Endothelial cell of umbilical vein (primary cell): ENCODE measurements at regions not wholly inside any gene's neighbourhood (a gene's known extent, or its start where the extent isn't known, plus 50 kb on each side); places are given as distances from the start of the nearest gene placed in this dataset.

Source experiments
- BruUV-seq: library from RNA; stranded (reverse); fragments of 400-500 nt; replicated peaks from 2 replicates; lab custom pipeline; 2021; lab: Mats Ljungman, UMichigan
- CTCF ChIA-PET: fragments of 300-600, 350-600 bp; sonication (Branson Sonifier 250); formaldehyde crosslinking; loops from one replicate; lab custom pipeline; 2021; ENCODE audit warnings: antibody characterized with exemption, inconsistent platforms; lab: Charles Lee
- POLR2A ChIA-PET: fragments of 300-600, 350-600 bp; sonication (Branson Sonifier 250); formaldehyde crosslinking; loops from one replicate; lab custom pipeline; 2021; ENCODE audit warnings: antibody characterized with exemption, inconsistent platforms; lab: Charles Lee
- DNase-seq: peaks from one replicate; pipeline ENCODE4 v3.0.0-alpha.2; 2011; ENCODE audit warnings: low read depth, low spot score
- FAIRE-seq: peaks from 2 replicates; lab custom pipeline; 2011; peaks lifted over from hg19 to GRCh38; lab: Jason Lieb, UNC
- H2AFZ ChIP-seq: 2 replicates; pipeline ENCODE4 v1.6.0; 2012; ENCODE audit warnings: low read depth, low read length, control low read depth, inconsistent platforms
- H3K27ac ChIP-seq: 2 replicates; pipeline ENCODE4 v1.5.1; 2011; ENCODE audit warnings: low read depth, mild to moderate bottlenecking, control low read depth, low read length, moderate library complexity; ENCODE audit not compliant: insufficient read depth
- H3K27me3 ChIP-seq, 2 experiments: 2 replicates each; pipeline versions ENCODE4 v1.6.0 to v1.6.1; 2011; ENCODE audit warnings: low read length in 2 of 2, mixed read lengths in 1 of 2; ENCODE audit not compliant: control insufficient read depth in 2 of 2, insufficient read depth in 2 of 2
- H3K36me3 ChIP-seq, 2 experiments: 2 replicates in 1 of 2; 3 replicates in 1 of 2; pipeline ENCODE4 v1.5.1; 2011; ENCODE audit warnings: low read length in 2 of 2, mild to moderate bottlenecking in 1 of 2, moderate library complexity in 1 of 2; ENCODE audit not compliant: control insufficient read depth in 2 of 2, insufficient read depth in 2 of 2; ENCODE audit errors: extremely low read depth in 1 of 2
- H3K4me1 ChIP-seq: 3 replicates; pipeline ENCODE4 v1.5.1; 2011; ENCODE audit warnings: mild to moderate bottlenecking, low read length; ENCODE audit not compliant: control insufficient read depth, insufficient read depth; ENCODE audit errors: extremely low read depth
- H3K4me2 ChIP-seq: 2 replicates; pipeline ENCODE4 v1.6.1; 2011; ENCODE audit warnings: low read length, control low read depth, mixed read lengths; ENCODE audit not compliant: insufficient read depth
- H3K4me3 ChIP-seq, 3 experiments: fragments of 200-600 bp in 1 of 3; sonication (generic), shearing (Covaris generic) in 1 of 3; replicated peaks in 1 of 3; 2 replicates each; pipeline ENCODE4 v1.5.1; 2011 to 2016; ENCODE audit warnings: control low read depth in 3 of 3, low read length in 3 of 3, mild to moderate bottlenecking in 2 of 3, inconsistent platforms in 1 of 3, low read depth in 1 of 3, moderate library complexity in 1 of 3; ENCODE audit not compliant: insufficient read depth in 1 of 3
- H3K79me2 ChIP-seq: 2 replicates; pipeline ENCODE4 v1.6.0; 2012; ENCODE audit warnings: low read length, inconsistent platforms; ENCODE audit not compliant: control insufficient read depth, insufficient read depth
- H3K9ac ChIP-seq: replicated peaks from 2 replicates; pipeline ENCODE3; 2011; ENCODE audit warnings: low read length, control low read depth; ENCODE audit not compliant: insufficient read depth; ENCODE audit errors: extremely low read depth
- H3K9me1 ChIP-seq: replicated peaks from 3 replicates; pipeline ENCODE4 v1.6.0; 2011; ENCODE audit warnings: mild to moderate bottlenecking, low read length; ENCODE audit not compliant: control insufficient read depth, insufficient read depth; ENCODE audit errors: extremely low read depth
- H3K9me3 ChIP-seq: replicated peaks from 2 replicates; pipeline ENCODE4 v1.5.1; 2012; ENCODE audit warnings: low read length, inconsistent platforms; ENCODE audit not compliant: control insufficient read depth, insufficient read depth
- H4K20me1 ChIP-seq: replicated peaks from 2 replicates; pipeline ENCODE3; 2011; ENCODE audit warnings: mild to moderate bottlenecking, low read length; ENCODE audit not compliant: control insufficient read depth, insufficient read depth; ENCODE audit errors: extremely low read depth
- EZH2 ChIP-seq: IDR thresholded peaks from 2 replicates; pipeline ENCODE4 v1.6.1; 2012; ENCODE audit warnings: borderline replicate concordance, low read depth, mild to moderate bottlenecking, moderate library complexity, low read length, inconsistent platforms; ENCODE audit not compliant: severe bottlenecking
- FOS ChIP-seq: IDR thresholded peaks from 2 replicates; pipeline ENCODE4 v1.6.1; 2011; ENCODE audit warnings: mild to moderate bottlenecking, low read length, moderate library complexity, borderline replicate concordance; ENCODE audit not compliant: insufficient read depth
- GATA2 ChIP-seq: IDR thresholded peaks from 2 replicates; pipeline ENCODE4 v1.7.0; 2011; ENCODE audit warnings: low read depth, mild to moderate bottlenecking, moderate library complexity, mixed read lengths, low read length; ENCODE audit not compliant: insufficient read length, insufficient read depth
- JUN ChIP-seq: IDR thresholded peaks from 2 replicates; pipeline ENCODE4 v1.6.1; 2011; ENCODE audit warnings: borderline replicate concordance, low read depth; ENCODE audit not compliant: insufficient read length, insufficient read depth
- MYC ChIP-seq: IDR thresholded peaks from one replicate; pipeline ENCODE4 v1.6.1; 2011; ENCODE audit warnings: mild to moderate bottlenecking, low read depth, low read length
- POLR2A ChIP-seq: IDR thresholded peaks from 2 replicates; pipeline ENCODE4 v1.6.1; 2012; ENCODE audit warnings: low read depth, mild to moderate bottlenecking, control low read depth, low read length
- POLR2AphosphoS5 ChIP-seq: IDR thresholded peaks from 2 replicates; pipeline ENCODE4 v1.6.1; 2012; ENCODE audit warnings: low read depth, mild to moderate bottlenecking, control low read depth, low read length, moderate library complexity; ENCODE audit not compliant: insufficient read depth
- dilution Hi-C: fragments of 300-500 bp; cut with MboI; formaldehyde crosslinking; loops from one replicate; pipeline ENCODE4 v1.15.0; 2019; ENCODE audit warnings: low sequenced_read_pairs; ENCODE audit not compliant: extremely low pct_ligation_motif_present
- intact Hi-C: fragments of 100-400 bp; cut with micrococcal nuclease; formaldehyde crosslinking; loops from one replicate; pipeline ENCODE4 v1.10.0; 2022
- TF ChIP-seq, protein P1 (sequence below): IDR thresholded peaks from 2 replicates; pipeline ENCODE4 v1.6.1; 2011; ENCODE audit not compliant: insufficient read depth, insufficient read length
- TF ChIP-seq, protein P2 (sequence below), 2 donors: IDR thresholded peaks; 1 replicate in 1 of 2; 2 replicates in 1 of 2; pipeline ENCODE4 v1.5.1; 2011; ENCODE audit warnings: low read length in 2 of 2, mild to moderate bottlenecking in 2 of 2, moderate library complexity in 2 of 2, control low read depth in 1 of 2, inconsistent platforms in 1 of 2, low read depth in 1 of 2; ENCODE audit not compliant: insufficient read depth in 1 of 2; ENCODE audit errors: extremely low read depth in 1 of 2

DNA sequence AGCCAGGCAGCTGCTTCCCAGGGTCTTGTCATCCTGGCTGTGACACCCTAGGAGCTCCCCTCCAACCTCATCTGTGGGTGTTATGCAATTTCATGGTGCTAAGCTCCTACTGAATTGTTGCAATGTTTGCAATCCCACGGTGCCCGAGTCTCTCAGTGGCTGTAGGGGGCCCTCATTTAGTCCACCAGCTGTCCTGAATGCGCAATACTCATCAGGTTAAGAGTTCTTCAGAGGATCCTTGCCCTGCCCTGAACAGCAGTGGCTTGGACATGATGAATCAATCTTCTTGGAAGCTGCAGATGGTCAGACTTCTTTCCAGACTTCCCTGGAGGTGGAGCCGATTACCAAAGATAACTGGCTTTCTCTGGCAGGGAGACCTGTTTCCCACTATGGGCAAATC, 584.1 kb downstream of the CCDC171 start:
- H3K4me1 ChIP-seq = no peaks in the 10 kb centered on the region

More for the DNA sequence above, 584.1 kb downstream of the CCDC171 start:
- dilution Hi-C loops (no loop called here), intact Hi-C loops (no loop called here)
- H3K9ac ChIP-seq = no peak overlapping the region
- H3K79me2 ChIP-seq = no peaks in the 10 kb centered on the region
- no peaks in the 10 kb centered on the region for H3K9me1 ChIP-seq
- H4K20me1 ChIP-seq = no peaks in the 10 kb centered on the region
- no peak overlapping the region for H3K4me2 ChIP-seq
- H3K27me3 ChIP-seq = peaks cover 3 to 5% of the 10 kb centered on the region in 2 experiments
- DNase-seq (no peak), FAIRE-seq (no peak)
- no peak overlapping the region for H2AFZ ChIP-seq
- ChIA-PET CTCF (interaction anchor here (1.0 to 1.7 kb wide), 3 partner anchors 9 to 264 kb away, joined by 3 to 6 read pairs (median 4); no protein-coding TSS in a partner anchor), POLR2A (no interaction called here)
- H3K27ac ChIP-seq = no peak overlapping the region
- TF ChIP-seq POLR2A (no peak), MYC (no peak), FOS (no peak), GATA2 (no peak), EZH2 (no peak), POLR2AphosphoS5 (no peak), JUN (no peak)
- TF ChIP-seq, protein P1, sequence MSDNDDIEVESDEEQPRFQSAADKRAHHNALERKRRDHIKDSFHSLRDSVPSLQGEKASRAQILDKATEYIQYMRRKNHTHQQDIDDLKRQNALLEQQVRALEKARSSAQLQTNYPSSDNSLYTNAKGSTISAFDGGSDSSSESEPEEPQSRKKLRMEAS = no peak
- TF ChIP-seq, protein P2, sequence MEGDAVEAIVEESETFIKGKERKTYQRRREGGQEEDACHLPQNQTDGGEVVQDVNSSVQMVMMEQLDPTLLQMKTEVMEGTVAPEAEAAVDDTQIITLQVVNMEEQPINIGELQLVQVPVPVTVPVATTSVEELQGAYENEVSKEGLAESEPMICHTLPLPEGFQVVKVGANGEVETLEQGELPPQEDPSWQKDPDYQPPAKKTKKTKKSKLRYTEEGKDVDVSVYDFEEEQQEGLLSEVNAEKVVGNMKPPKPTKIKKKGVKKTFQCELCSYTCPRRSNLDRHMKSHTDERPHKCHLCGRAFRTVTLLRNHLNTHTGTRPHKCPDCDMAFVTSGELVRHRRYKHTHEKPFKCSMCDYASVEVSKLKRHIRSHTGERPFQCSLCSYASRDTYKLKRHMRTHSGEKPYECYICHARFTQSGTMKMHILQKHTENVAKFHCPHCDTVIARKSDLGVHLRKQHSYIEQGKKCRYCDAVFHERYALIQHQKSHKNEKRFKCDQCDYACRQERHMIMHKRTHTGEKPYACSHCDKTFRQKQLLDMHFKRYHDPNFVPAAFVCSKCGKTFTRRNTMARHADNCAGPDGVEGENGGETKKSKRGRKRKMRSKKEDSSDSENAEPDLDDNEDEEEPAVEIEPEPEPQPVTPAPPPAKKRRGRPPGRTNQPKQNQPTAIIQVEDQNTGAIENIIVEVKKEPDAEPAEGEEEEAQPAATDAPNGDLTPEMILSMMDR (IDR thresholded peaks at IDR 0.05; ENCODE audit: extremely low read depth in 1 of 2, insufficient read depth in 1 of 2, low read depth in 1 of 2, low read length in 2 of 2) = no peak
- H3K36me3 ChIP-seq = no peaks in the 10 kb centered on the region
- BruUV-seq = no TSS peak
- no peak overlapping the region for H3K4me3 ChIP-seq
- H3K9me3 ChIP-seq = no peaks in the 10 kb centered on the region
